Neural cell (in vitro differentiated cells): ENCODE measurements at regions not wholly inside any gene's neighbourhood (a gene's known extent, or its start where the extent isn't known, plus 50 kb on each side); places are given as distances from the start of the nearest gene placed in this dataset.

Source experiments
- H2AFZ ChIP-seq: fragments of 200-600, 300-800 bp; sonication (generic), shearing (Covaris generic); 2 replicates; pipeline ENCODE4 v1.6.0; 2014; ENCODE audit warnings: low read depth, mild to moderate bottlenecking, antibody characterized with exemption, low read length, moderate library complexity
- H3F3A ChIP-seq: fragments of 200-600 bp; shearing (Covaris generic); 2 replicates; pipeline ENCODE4 v1.6.1; 2016; ENCODE audit warnings: mild to moderate bottlenecking, moderate library complexity, mixed read lengths, antibody characterized with exemption, low read length; ENCODE audit not compliant: insufficient read depth, poor library complexity, severe bottlenecking
- H3K27ac ChIP-seq: fragments of 200-600, 300-800 bp; sonication (generic), shearing (Covaris generic); 2 replicates; pipeline ENCODE4 v1.5.1; 2014; ENCODE audit warnings: mild to moderate bottlenecking, low read length, moderate library complexity
- H3K27me3 ChIP-seq: fragments of 300-800, 200-600 bp; sonication (generic), shearing (Covaris generic); 2 replicates; pipeline ENCODE4 v1.6.0; 2014; ENCODE audit warnings: mild to moderate bottlenecking, low read depth, low read length, moderate library complexity; ENCODE audit not compliant: insufficient read depth
- H3K36me3 ChIP-seq: fragments of 300-800, 200-600 bp; sonication (generic), shearing (Covaris generic); 2 replicates; pipeline ENCODE4 v1.5.1; 2014; ENCODE audit warnings: mild to moderate bottlenecking, antibody characterized with exemption, low read length, moderate library complexity; ENCODE audit not compliant: insufficient read depth
- H3K4me2 ChIP-seq: fragments of 300-800, 200-600 bp; sonication (generic), shearing (Covaris generic); 2 replicates; pipeline ENCODE4 v1.6.0; 2014; ENCODE audit warnings: mild to moderate bottlenecking, low read length
- H3K4me3 ChIP-seq: fragments of 300-800, 200-600 bp; sonication (generic), shearing (Covaris generic); 2 replicates; pipeline ENCODE4 v1.5.1; 2014; ENCODE audit warnings: mild to moderate bottlenecking, low read length, moderate library complexity
- H3K79me2 ChIP-seq: fragments of 200-600 bp; shearing (Covaris generic); replicated peaks from 2 replicates; pipeline ENCODE4 v1.6.0; 2014; ENCODE audit warnings: mild to moderate bottlenecking, low read length, moderate library complexity; ENCODE audit not compliant: insufficient read depth
- H3K9ac ChIP-seq: fragments of 300-800, 200-600 bp; sonication (generic), shearing (Covaris generic); 2 replicates; pipeline ENCODE4 v1.6.1; 2016; ENCODE audit warnings: mild to moderate bottlenecking, low read length, mixed read lengths
- H3K9me2 ChIP-seq: fragments of 200-600 bp; shearing (Covaris generic); 2 replicates; pipeline ENCODE4 v1.6.1; 2016; ENCODE audit warnings: mild to moderate bottlenecking, low read length, mixed read lengths; ENCODE audit not compliant: insufficient read depth
- H3K9me3 ChIP-seq: fragments of 200-600, 300-800 bp; sonication (generic), shearing (Covaris generic); 2 replicates; pipeline ENCODE4 v1.6.1; 2016; ENCODE audit warnings: mild to moderate bottlenecking, mixed run types, low read length, moderate library complexity, mixed read lengths
- H4K20me1 ChIP-seq: fragments of 200-600 bp; shearing (Covaris generic); 2 replicates; pipeline ENCODE4 v1.6.1; 2016; ENCODE audit warnings: mild to moderate bottlenecking, mixed run types; ENCODE audit not compliant: insufficient read depth
- CTCF ChIP-seq: fragments of 450-650 bp; IDR thresholded peaks from 2 replicates; pipeline ENCODE4 v1.5.1; 2014; ENCODE audit warnings: antibody characterized with exemption, mild to moderate bottlenecking, moderate library complexity; ENCODE audit not compliant: poor library complexity, severe bottlenecking
- EP300 ChIP-seq: fragments of 450-650 bp; conservative IDR thresholded peaks from 2 replicates; pipeline ENCODE4 v1.6.1; 2014; ENCODE audit warnings: antibody characterized with exemption, mild to moderate bottlenecking, moderate library complexity; ENCODE audit not compliant: poor library complexity, severe bottlenecking
- EZH2 ChIP-seq: fragments of 200-600, 300-800 bp; shearing (Covaris generic), sonication (generic); IDR thresholded peaks from 2 replicates; pipeline ENCODE4 v1.6.1; 2014; ENCODE audit warnings: antibody characterized with exemption, low read length, borderline replicate concordance, mild to moderate bottlenecking; ENCODE audit not compliant: insufficient read depth, poor library complexity, severe bottlenecking
- MXI1 ChIP-seq: fragments of 450-650 bp; conservative IDR thresholded peaks from 2 replicates; pipeline ENCODE4 v1.6.1; 2014; ENCODE audit warnings: antibody characterized with exemption, mild to moderate bottlenecking; ENCODE audit not compliant: poor library complexity, severe bottlenecking
- POLR2AphosphoS5 ChIP-seq: IDR thresholded peaks from 2 replicates; pipeline ENCODE4 v1.6.1; 2012
- RAD21 ChIP-seq: fragments of 450-650 bp; conservative IDR thresholded peaks from 2 replicates; pipeline ENCODE4 v1.6.1; 2014; ENCODE audit warnings: antibody characterized with exemption, mild to moderate bottlenecking, moderate library complexity
- REST ChIP-seq: IDR thresholded peaks from 2 replicates; pipeline ENCODE4 v1.6.1; 2012; ENCODE audit warnings: borderline replicate concordance
- SMC3 ChIP-seq: fragments of 450-650 bp; conservative IDR thresholded peaks from 2 replicates; pipeline ENCODE4 v1.6.1; 2014; ENCODE audit warnings: antibody characterized with exemption, mild to moderate bottlenecking, moderate library complexity; ENCODE audit not compliant: poor library complexity
- TAF1 ChIP-seq: IDR thresholded peaks from 2 replicates; pipeline ENCODE4 v1.6.1; 2012; ENCODE audit warnings: low read depth

- no peak overlapping the region for H3K4me2 ChIP-seq
- H3K36me3 ChIP-seq = no peaks in the 10 kb centered on the region
Measured at GRCh38 chr2:856456-856855, 94.2 kb upstream of the SNTG2 start.

GRCh38 chr2:856041-856440, 94.6 kb upstream of the SNTG2 start:
- no peak for TF ChIP-seq EZH2
- no peaks in the 10 kb centered on the region for H4K20me1 ChIP-seq
- no peaks in the 10 kb centered on the region for H3F3A ChIP-seq
- H3K27me3 ChIP-seq = no peaks in the 10 kb centered on the region
- no peak overlapping the region for H3K27ac ChIP-seq
- no peak overlapping the region for H3K4me2 ChIP-seq
- no peak overlapping the region for H3K4me3 ChIP-seq
- H3K9me2 ChIP-seq = no peaks in the 10 kb centered on the region
- no peaks in the 10 kb centered on the region for H3K9me3 ChIP-seq
- no peak overlapping the region for H2AFZ ChIP-seq
- no peaks in the 10 kb centered on the region for H3K79me2 ChIP-seq
- H3K36me3 ChIP-seq = no peaks in the 10 kb centered on the region
- H3K9ac ChIP-seq = no peak overlapping the region

More at GRCh38 chr2:856456-856855, 94.2 kb upstream of the SNTG2 start:
- Histone ChIP-seq H2AFZ (no peak overlapping the region), H3K27ac (no peak overlapping the region), H3K4me3 (no peak overlapping the region), H3F3A (no peaks in the 10 kb centered on the region), H3K9ac (no peak overlapping the region), H3K9me3 (no peaks in the 10 kb centered on the region), H3K27me3 (no peaks in the 10 kb centered on the region), H3K9me2 (no peaks in the 10 kb centered on the region), H4K20me1 (no peaks in the 10 kb centered on the region), H3K79me2 (no peaks in the 10 kb centered on the region)
- no peak for TF ChIP-seq POLR2AphosphoS5
- TF ChIP-seq RAD21 = no peak
- TF ChIP-seq EZH2 = no peak
- TF ChIP-seq SMC3 = no peak
- TF ChIP-seq TAF1 = no peak
- no peak for TF ChIP-seq CTCF
- no peak for TF ChIP-seq REST
- TF ChIP-seq MXI1 = no peak

GRCh38 chr2:855177-855576, 95.5 kb upstream of the SNTG2 start:
- Histone ChIP-seq H3K9me2 (no peaks in the 10 kb centered on the region), H3K27me3 (no peaks in the 10 kb centered on the region), H3F3A (no peaks in the 10 kb centered on the region), H3K4me2 (no peak overlapping the region), H3K9ac (no peak overlapping the region), H2AFZ (no peak overlapping the region), H3K36me3 (no peaks in the 10 kb centered on the region), H3K9me3 (no peaks in the 10 kb centered on the region), H3K4me3 (no peak overlapping the region), H3K79me2 (no peaks in the 10 kb centered on the region), H4K20me1 (no peaks in the 10 kb centered on the region), H3K27ac (no peak overlapping the region)
- TF ChIP-seq REST (no peak), SMC3 (no peak), CTCF (no peak), EP300 (no peak), MXI1 (no peak), RAD21 (no peak), POLR2AphosphoS5 (no peak), TAF1 (no peak), EZH2 (no peak)
